Prostate gland (tissue), 2 donors: ENCODE measurements at regions not wholly inside any gene's neighbourhood (a gene's known extent, or its start where the extent isn't known, plus 50 kb on each side); places are given as distances from the start of the nearest gene placed in this dataset.
"Not testable (repeated sequence)": the region's sequence is repeated elsewhere in the genome, so short reads cannot be mapped to it uniquely, and the experiment has no call there.

ENCODE experiments used
- DNase-seq: peaks from one replicate; pipeline ENCODE4 v3.0.0-alpha.2; 2019; ENCODE audit warnings: low spot score
- H3K27ac ChIP-seq, 2 donors: fragments of 200-600 bp; sonication (generic); 2 replicates each; pipeline ENCODE4 v1.5.1; 2017 to 2019
- H3K27me3 ChIP-seq: fragments of 200-600 bp; sonication (generic); replicated peaks from 2 replicates; pipeline ENCODE4 v1.5.1; 2019; ENCODE audit not compliant: insufficient read depth
- H3K36me3 ChIP-seq, 2 donors: fragments of 200-600 bp; sonication (generic); 1 replicate in 1 of 2; 2 replicates in 1 of 2; pipeline versions ENCODE4 v1.5.1 to v1.8.1; 2017 to 2019
- H3K4me1 ChIP-seq: fragments of 200-600 bp; sonication (generic); replicated peaks from 2 replicates; pipeline ENCODE4 v1.5.1; 2019
- H3K4me3 ChIP-seq, 2 donors: fragments of 200-600 bp; sonication (generic); 2 replicates each; pipeline ENCODE4 v1.5.1; 2017 to 2019
- H3K9me3 ChIP-seq: fragments of 200-600 bp; sonication (generic); 2 replicates; pipeline ENCODE4 v1.5.1; 2017
- CTCF ChIP-seq, 4 experiments: fragments of 200-600 bp in 2 of 4; fragments of 450-650 bp in 2 of 4; sonication (generic) in 2 of 4; IDR thresholded peaks; 1 replicate in 3 of 4; 2 replicates in 1 of 4; pipeline ENCODE4 v1.5.1; 2016 to 2019; ENCODE audit warnings: antibody characterized with exemption in 4 of 4, mild to moderate bottlenecking in 2 of 4, moderate library complexity in 2 of 4
- POLR2A ChIP-seq: fragments of 450-650 bp; IDR thresholded peaks from one replicate; pipeline ENCODE4 v1.6.1; 2016; ENCODE audit warnings: antibody characterized with exemption, mild to moderate bottlenecking
- POLR2AphosphoS5 ChIP-seq: sonication (generic); formaldehyde crosslinking; IDR thresholded peaks from one replicate; pipeline ENCODE4 v1.6.1; 2017; ENCODE audit warnings: antibody characterized with exemption
- WGBS: methylation state at CpG from one replicate; pipeline ENCODE4 v1.1.5; 2018; 5-methylcytosine and 5-hydroxymethylcytosine counted together
- intact Hi-C: fragments of 100-400 bp; cut with DNase I; formaldehyde crosslinking; loops from one replicate; pipeline ENCODE4 v1.14.2; 2022

- Histone ChIP-seq H3K36me3 (no peaks in the 10 kb centered on the region), H3K9me3 (no peaks in the 10 kb centered on the region), H3K4me3 (no peak overlapping the region), H3K27ac (no peak overlapping the region), H3K27me3 (no peaks in the 10 kb centered on the region), H3K4me1 (peaks cover 13% of the 10 kb centered on the region)
- 32% methylated on average over 2 of the region's 2 CpGs for WGBS
- intact Hi-C loops, result no loop called here
- TF ChIP-seq POLR2A (no peak), CTCF (IDR thresholded peaks at IDR 0.05) (no peak), POLR2AphosphoS5 (no peak)
- no peak for DNase-seq
These were observed 155.5 kb downstream of the MTX2 start for GRCh38 chr2:176424746-176425145.

GRCh38 chr2:176427549-176427948 is 158.3 kb downstream of the MTX2 start:
- Histone ChIP-seq H3K4me3 (no peak overlapping the region), H3K9me3 (no peaks in the 10 kb centered on the region), H3K36me3 (no peaks in the 10 kb centered on the region), H3K27me3 (no peaks in the 10 kb centered on the region), H3K4me1 (peaks cover 13% of the 10 kb centered on the region), H3K27ac (no peak overlapping the region)
- intact Hi-C loops, result no loop called here
- TF ChIP-seq POLR2AphosphoS5, result peak; percentile 72
- TF ChIP-seq CTCF (IDR thresholded peaks at IDR 0.05), result no peak
- WGBS, result 56% methylated on average over 2 of the region's 2 CpGs
- no peak for DNase-seq

GRCh38 chr2:176428944-176429469 is 159.8 kb downstream of the MTX2 start:
- intact Hi-C loops, H3K27ac ChIP-seq, H3K36me3 ChIP-seq, DNase-seq, H3K27me3 ChIP-seq, H3K4me1 ChIP-seq, H3K9me3 ChIP-seq, H3K4me3 ChIP-seq: not testable (repeated sequence)
- WGBS, result 70% methylated on average over 5 of the region's 5 CpGs

- H3K27me3 ChIP-seq, result no peaks in the 10 kb centered on the region
- DNase-seq, result no peak
- no peaks in the 10 kb centered on the region for H3K9me3 ChIP-seq
- TF ChIP-seq POLR2A (no peak), CTCF (IDR thresholded peaks at IDR 0.05) (no peak), POLR2AphosphoS5 (no peak)
- no peaks in the 10 kb centered on the region for H3K4me1 ChIP-seq
- no peaks in the 10 kb centered on the region for H3K36me3 ChIP-seq
- H3K4me3 ChIP-seq, result no peak overlapping the region
- 80% methylated on average over 2 of the region's 2 CpGs for WGBS
- intact Hi-C loops, result no loop called here
- no peak overlapping the region for H3K27ac ChIP-seq
These were observed 163.2 kb downstream of the MTX2 start for GRCh38 chr2:176432434-176432833.

GRCh38 chr2:176435729-176436128 is 166.5 kb downstream of the MTX2 start:
- Histone ChIP-seq H3K4me1 (no peaks in the 10 kb centered on the region), H3K36me3 (no peaks in the 10 kb centered on the region), H3K4me3 (no peak overlapping the region), H3K9me3 (no peaks in the 10 kb centered on the region), H3K27me3 (no peaks in the 10 kb centered on the region), H3K27ac (no peak overlapping the region)
- no peak for TF ChIP-seq POLR2AphosphoS5
- no peak for TF ChIP-seq CTCF (IDR thresholded peaks at IDR 0.05)
- no peak for TF ChIP-seq POLR2A
- DNase-seq, result no peak
- WGBS, result 64% methylated on average over 3 of the region's 3 CpGs
- intact Hi-C loops, result no loop called here
